Tibial nerve (tissue), 4 donors: ENCODE measurements at regions not wholly inside any gene's neighbourhood (a gene's known extent, or its start where the extent isn't known, plus 50 kb on each side); places are given as distances from the start of the nearest gene placed in this dataset.

Experiments
- DNase-seq, 2 donors: peaks; one replicate each; pipeline ENCODE4 v3.0.0-alpha.2; 2019; ENCODE audit warnings: low spot score in 2 of 2
- H3K27ac ChIP-seq, 4 donors: fragments of 200-600 bp; sonication (generic) in 3 of 4; one replicate each; pipeline ENCODE4 v1.5.1; 2017 to 2019; ENCODE audit warnings: mild to moderate bottlenecking in 1 of 4
- H3K27me3 ChIP-seq, 2 donors: fragments of 200-600 bp; sonication (generic) in 1 of 2; one replicate each; pipeline versions ENCODE4 v1.5.1 to v1.6.0; 2017 to 2019
- H3K36me3 ChIP-seq, 3 donors: fragments of 200-600 bp; sonication (generic); one replicate each; pipeline ENCODE4 v1.5.1; 2018 to 2019
- H3K4me1 ChIP-seq, 4 donors: fragments of 200-600 bp; sonication (generic) in 3 of 4; one replicate each; pipeline ENCODE4 v1.5.1; 2017 to 2019
- H3K4me3 ChIP-seq, 4 donors: fragments of 200-600 bp; sonication (generic) in 3 of 4; one replicate each; pipeline ENCODE4 v1.5.1; 2017 to 2019; ENCODE audit warnings: mild to moderate bottlenecking in 1 of 4, moderate library complexity in 1 of 4
- H3K9me3 ChIP-seq, 4 donors: fragments of 200-600 bp; sonication (generic) in 3 of 4; one replicate each; pipeline ENCODE4 v1.5.1; 2017 to 2019
- CTCF ChIP-seq, 5 experiments: fragments of 200-600 bp in 3 of 5; fragments of 450-650 bp in 2 of 5; sonication (generic) in 3 of 5; IDR thresholded peaks; one replicate each; pipeline ENCODE4 v1.5.1; 2016 to 2019; ENCODE audit warnings: antibody characterized with exemption in 5 of 5, mild to moderate bottlenecking in 3 of 5, moderate library complexity in 2 of 5
- EP300 ChIP-seq, 2 donors: sonication (generic); formaldehyde crosslinking; IDR thresholded peaks; one replicate each; pipeline ENCODE4 v1.6.1; 2017; ENCODE audit warnings: antibody characterized with exemption in 2 of 2, mild to moderate bottlenecking in 1 of 2
- POLR2A ChIP-seq, 2 donors: fragments of 450-650 bp; IDR thresholded peaks; one replicate each; pipeline ENCODE4 v1.6.1; 2017; ENCODE audit warnings: antibody characterized with exemption in 2 of 2, mild to moderate bottlenecking in 2 of 2, moderate library complexity in 2 of 2
- WGBS, 2 donors: methylation state at CpG; one replicate each; pipeline ENCODE4 v1.1.5; 2018; 5-methylcytosine and 5-hydroxymethylcytosine counted together

GRCh38 chr19:31626941-31627340, 277.7 kb upstream of the TSHZ3 start:
- no peaks in the 10 kb centered on the region for H3K27me3 ChIP-seq
- no peaks in the 10 kb centered on the region for H3K4me1 ChIP-seq
- no peak for DNase-seq
- no peaks in the 10 kb centered on the region for H3K36me3 ChIP-seq
- no peak overlapping the region for H3K27ac ChIP-seq
- WGBS, 2 donors = 72 to 78% methylated on average over 5 of the region's 5 CpGs
- TF ChIP-seq POLR2A (IDR thresholded peaks at IDR 0.05) (no peak), EP300 (IDR thresholded peaks at IDR 0.05) (no peak), CTCF (IDR thresholded peaks at IDR 0.05) (no peak)
- peaks cover 0 to 3% (median 0%) of the 10 kb centered on the region in 4 donors for H3K9me3 ChIP-seq
- H3K4me3 ChIP-seq = no peak overlapping the region

DNA sequence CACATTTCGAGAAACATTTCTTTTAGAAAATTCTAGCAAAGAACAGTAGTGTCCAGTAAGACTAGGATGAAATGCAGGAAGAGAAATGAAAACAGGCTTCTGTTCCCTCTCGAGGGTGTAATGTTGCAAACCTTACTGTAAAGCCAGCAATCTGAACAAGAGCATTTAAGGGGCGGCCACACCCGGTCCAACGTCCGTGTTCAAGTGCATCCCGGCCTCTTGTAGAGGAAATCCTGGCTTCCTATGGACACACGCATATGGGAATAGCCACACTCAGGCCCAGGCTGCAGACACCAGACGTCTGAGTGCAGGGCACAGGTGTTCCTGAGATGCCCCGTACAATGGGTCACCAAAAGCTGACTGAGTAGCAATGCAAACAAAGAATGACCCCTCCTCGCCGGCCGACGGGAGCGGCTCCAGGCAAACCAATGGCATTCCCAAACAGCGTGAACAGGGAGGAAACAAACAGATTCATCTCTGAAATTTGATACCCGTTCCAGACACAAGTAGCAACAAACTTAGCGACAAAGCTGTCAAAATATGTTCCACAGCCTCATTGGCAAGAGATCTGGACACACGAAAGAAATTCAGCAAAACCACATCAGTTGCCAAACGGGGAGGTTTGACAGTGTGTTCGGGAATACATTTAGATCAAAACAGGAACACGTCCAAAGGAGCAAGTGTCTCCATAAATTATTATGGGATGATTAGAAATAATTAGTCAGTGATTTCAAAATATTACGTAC, 278.6 kb upstream of the TSHZ3 start:
- Histone ChIP-seq H3K36me3 (no peaks in the 10 kb centered on the region), H3K4me1 (no peaks in the 10 kb centered on the region), H3K27me3 (no peaks in the 10 kb centered on the region), H3K4me3 (no peak overlapping the region), H3K9me3 (no peaks in the 10 kb centered on the region), H3K27ac (no peak overlapping the region)
- TF ChIP-seq CTCF (IDR thresholded peaks at IDR 0.05) (no peak), POLR2A (IDR thresholded peaks at IDR 0.05) (no peak), EP300 (IDR thresholded peaks at IDR 0.05) (no peak)
- WGBS, 2 donors = 60% methylated on average over 23 of the region's 23 CpGs
- no peak for DNase-seq

GRCh38 chr19:31629579-31630363, 280.5 kb upstream of the TSHZ3 start:
- no peaks in the 10 kb centered on the region for H3K4me1 ChIP-seq
- TF ChIP-seq EP300 (IDR thresholded peaks at IDR 0.05) (no peak), CTCF (IDR thresholded peaks at IDR 0.05) (no peak), POLR2A (IDR thresholded peaks at IDR 0.05) (no peak)
- no peaks in the 10 kb centered on the region for H3K27me3 ChIP-seq
- DNase-seq = no peak
- no peaks in the 10 kb centered on the region for H3K9me3 ChIP-seq
- H3K27ac ChIP-seq = no peak overlapping the region
- WGBS, 2 donors = 61 to 66% methylated on average over 18 of the region's 18 CpGs
- H3K36me3 ChIP-seq = no peaks in the 10 kb centered on the region
- no peak overlapping the region for H3K4me3 ChIP-seq

GRCh38 chr19:31633014-31633413, 283.8 kb upstream of the TSHZ3 start:
- no peaks in the 10 kb centered on the region for H3K27me3 ChIP-seq
- no peaks in the 10 kb centered on the region for H3K9me3 ChIP-seq
- no peaks in the 10 kb centered on the region for H3K36me3 ChIP-seq
- WGBS, 2 donors = 93 to 94% methylated on average over 8 of the region's 8 CpGs
- TF ChIP-seq CTCF (IDR thresholded peaks at IDR 0.05) (no peak), POLR2A (IDR thresholded peaks at IDR 0.05) (no peak)
- DNase-seq = no peak
- no peak overlapping the region for H3K4me3 ChIP-seq
- no peaks in the 10 kb centered on the region for H3K4me1 ChIP-seq
- H3K27ac ChIP-seq = no peak overlapping the region

DNA sequence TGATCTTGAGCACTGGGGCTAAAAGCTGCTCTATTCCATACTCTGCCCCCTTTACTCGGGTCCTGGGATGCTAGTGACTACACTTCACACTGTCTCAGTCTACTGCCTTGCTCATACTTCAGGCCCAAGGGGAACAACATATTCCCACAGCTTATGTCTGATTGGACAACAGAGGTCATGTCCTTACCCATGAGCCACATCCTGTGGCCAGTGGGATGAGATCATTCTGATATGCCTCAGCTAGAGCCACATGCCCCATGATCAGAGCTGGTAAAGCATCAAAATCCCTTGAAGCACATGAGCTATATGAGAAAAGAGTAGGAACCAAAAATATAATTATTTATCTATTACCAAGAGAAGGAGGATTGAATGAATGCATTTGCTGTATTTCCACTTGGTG, 290.1 kb upstream of the TSHZ3 start:
- H3K4me3 ChIP-seq = no peak overlapping the region
- H3K36me3 ChIP-seq = no peaks in the 10 kb centered on the region
- no peak overlapping the region for H3K27ac ChIP-seq
- no peak for TF ChIP-seq EP300 (IDR thresholded peaks at IDR 0.05)
- TF ChIP-seq CTCF (IDR thresholded peaks at IDR 0.05) = no peak
- TF ChIP-seq POLR2A (IDR thresholded peaks at IDR 0.05) = no peak
- no peaks in the 10 kb centered on the region for H3K4me1 ChIP-seq
- no peak for DNase-seq
- H3K9me3 ChIP-seq = no peaks in the 10 kb centered on the region
- H3K27me3 ChIP-seq = no peaks in the 10 kb centered on the region
- WGBS, 2 donors = 74 to 87% methylated on average over 1 of the region's 1 CpG
